HL-60 (cell line): ENCODE measurements at regions not wholly inside any gene's neighbourhood (a gene's known extent, or its start where the extent isn't known, plus 50 kb on each side); places are given as distances from the start of the nearest gene placed in this dataset.

Source experiments
- CTCF ChIP-seq: IDR thresholded peaks from one replicate; pipeline ENCODE4 v1.5.1; 2011; ENCODE audit warnings: low read length, control low read depth, inconsistent platforms; ENCODE audit not compliant: insufficient read depth
- GABPA ChIP-seq: IDR thresholded peaks from 2 replicates; pipeline ENCODE4 v1.6.1; 2012; ENCODE audit warnings: low read depth

GRCh38 chr11:27280140-27280539 lies 82.9 kb downstream of the CCDC34 start:
- TF ChIP-seq CTCF (no peak), GABPA (no peak)
